GM19238 (cell line): ENCODE measurements at regions not wholly inside any gene's neighbourhood (a gene's known extent, or its start where the extent isn't known, plus 50 kb on each side); places are given as distances from the start of the nearest gene placed in this dataset.

ENCODE experiments used
- DNase-seq: peaks from one replicate; pipeline ENCODE4 v3.0.0; 2011; ENCODE audit warnings: low spot score; ENCODE audit not compliant: insufficient read length

DNA sequence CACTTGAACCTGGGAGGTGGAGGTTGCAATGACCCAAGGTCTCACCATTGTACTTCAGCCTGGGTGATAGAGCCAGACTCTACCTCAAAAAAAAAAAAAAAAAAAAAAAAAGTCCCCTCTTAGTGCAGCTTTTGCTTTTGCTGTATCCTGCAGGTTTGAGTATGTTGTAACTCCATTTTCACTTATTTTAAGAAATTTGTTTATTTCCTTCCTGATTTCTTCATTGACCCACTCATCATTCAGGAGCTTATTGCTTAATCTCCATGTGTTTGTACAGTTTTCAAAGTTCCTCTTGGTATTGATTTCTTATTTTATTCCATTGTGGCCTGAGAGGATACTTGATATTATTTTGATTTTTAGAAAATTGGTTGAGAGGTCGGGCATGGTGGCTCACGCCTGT, 50.9 kb upstream of the AK4 start:
- DNase-seq: no peak
